Neural progenitor cell (in vitro differentiated cells): ENCODE measurements at regions not wholly inside any gene's neighbourhood (a gene's known extent, or its start where the extent isn't known, plus 50 kb on each side); places are given as distances from the start of the nearest gene placed in this dataset.

Source experiments
- EZH2 ChIP-seq: fragments of 200-600 bp; sonication (generic); IDR thresholded peaks from 2 replicates; pipeline ENCODE4 v1.6.1; 2017; ENCODE audit warnings: antibody characterized with exemption, mild to moderate bottlenecking, moderate library complexity
- TF ChIP-seq, protein P1 (sequence below): fragments of 200-600 bp; sonication (generic); IDR thresholded peaks from 2 replicates; pipeline ENCODE4 v1.5.1; 2017; ENCODE audit warnings: antibody characterized with exemption, mild to moderate bottlenecking

DNA sequence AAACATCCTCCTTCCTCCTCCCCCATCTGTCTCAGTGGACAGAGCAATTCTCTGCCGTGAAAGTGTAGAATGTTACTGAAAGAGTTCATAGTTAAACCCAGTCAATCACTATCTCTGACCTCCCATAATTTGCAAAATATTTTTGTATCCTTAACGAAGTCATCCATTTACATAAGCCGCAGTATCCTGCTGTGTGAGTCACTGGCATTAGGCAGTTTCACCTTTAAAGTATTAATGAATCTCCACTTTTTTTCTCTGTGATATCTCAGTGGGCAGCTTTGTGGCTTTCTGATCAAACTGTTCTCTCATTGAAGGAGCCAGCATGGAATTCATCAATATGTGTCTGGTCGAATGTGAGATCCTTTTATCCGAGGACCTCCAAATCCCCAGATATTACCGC lies 678.6 kb upstream of the TENM3 start:
- TF ChIP-seq, protein P1, sequence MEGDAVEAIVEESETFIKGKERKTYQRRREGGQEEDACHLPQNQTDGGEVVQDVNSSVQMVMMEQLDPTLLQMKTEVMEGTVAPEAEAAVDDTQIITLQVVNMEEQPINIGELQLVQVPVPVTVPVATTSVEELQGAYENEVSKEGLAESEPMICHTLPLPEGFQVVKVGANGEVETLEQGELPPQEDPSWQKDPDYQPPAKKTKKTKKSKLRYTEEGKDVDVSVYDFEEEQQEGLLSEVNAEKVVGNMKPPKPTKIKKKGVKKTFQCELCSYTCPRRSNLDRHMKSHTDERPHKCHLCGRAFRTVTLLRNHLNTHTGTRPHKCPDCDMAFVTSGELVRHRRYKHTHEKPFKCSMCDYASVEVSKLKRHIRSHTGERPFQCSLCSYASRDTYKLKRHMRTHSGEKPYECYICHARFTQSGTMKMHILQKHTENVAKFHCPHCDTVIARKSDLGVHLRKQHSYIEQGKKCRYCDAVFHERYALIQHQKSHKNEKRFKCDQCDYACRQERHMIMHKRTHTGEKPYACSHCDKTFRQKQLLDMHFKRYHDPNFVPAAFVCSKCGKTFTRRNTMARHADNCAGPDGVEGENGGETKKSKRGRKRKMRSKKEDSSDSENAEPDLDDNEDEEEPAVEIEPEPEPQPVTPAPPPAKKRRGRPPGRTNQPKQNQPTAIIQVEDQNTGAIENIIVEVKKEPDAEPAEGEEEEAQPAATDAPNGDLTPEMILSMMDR: no peak
- no peak for TF ChIP-seq EZH2
